ENCODE measurements at regions not wholly inside any gene's neighbourhood (a gene's known extent, or its start where the extent isn't known, plus 50 kb on each side); places are given as distances from the start of the nearest gene placed in this dataset.
A peak's percentile ranks its signal among the peaks of the same experiment; 100 is the strongest.

DNA sequence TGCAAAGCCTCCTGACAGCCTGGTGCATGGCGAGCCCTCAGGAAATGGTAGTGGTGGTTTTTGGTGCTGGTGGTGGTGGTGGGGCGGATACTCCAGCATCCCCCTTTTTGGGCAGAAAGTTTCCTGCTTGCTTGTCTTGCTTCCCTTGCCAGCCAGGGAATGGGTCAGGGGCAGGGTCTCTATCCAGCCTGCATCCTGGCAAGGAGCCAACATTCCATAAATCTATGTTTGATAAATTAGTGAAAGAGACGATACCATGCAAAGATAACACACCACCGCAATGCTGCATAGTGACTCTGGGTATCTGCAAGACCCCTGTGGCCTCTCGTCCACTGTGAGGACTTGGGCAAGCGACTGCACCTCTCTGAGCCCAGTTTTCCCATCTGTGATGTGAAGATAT is 246.2 kb downstream of the LRFN2 start:
- DNase-seq (ENCODE audit: low spot score): no peak

DNA sequence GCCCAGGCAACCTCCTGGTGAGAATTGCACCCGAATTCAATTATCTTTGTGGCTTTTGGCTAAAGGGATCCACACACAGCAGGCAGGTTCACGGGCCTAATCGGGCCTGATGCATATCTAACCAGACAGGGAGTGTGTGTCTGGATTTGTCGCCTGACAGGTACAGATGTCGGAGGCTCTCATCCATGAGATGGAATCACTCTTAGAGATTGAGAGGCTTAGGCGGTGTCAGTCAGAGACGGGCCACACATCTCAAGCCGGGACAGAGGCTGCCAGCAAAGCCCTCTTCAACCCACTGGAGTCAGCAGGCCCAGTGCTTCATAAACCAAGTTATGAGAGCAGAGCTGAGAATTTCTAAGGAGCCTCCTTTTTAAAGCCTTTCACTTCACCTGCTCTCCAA is 247.0 kb downstream of the LRFN2 start:
- DNase-seq (ENCODE audit: low spot score): no peak

DNA sequence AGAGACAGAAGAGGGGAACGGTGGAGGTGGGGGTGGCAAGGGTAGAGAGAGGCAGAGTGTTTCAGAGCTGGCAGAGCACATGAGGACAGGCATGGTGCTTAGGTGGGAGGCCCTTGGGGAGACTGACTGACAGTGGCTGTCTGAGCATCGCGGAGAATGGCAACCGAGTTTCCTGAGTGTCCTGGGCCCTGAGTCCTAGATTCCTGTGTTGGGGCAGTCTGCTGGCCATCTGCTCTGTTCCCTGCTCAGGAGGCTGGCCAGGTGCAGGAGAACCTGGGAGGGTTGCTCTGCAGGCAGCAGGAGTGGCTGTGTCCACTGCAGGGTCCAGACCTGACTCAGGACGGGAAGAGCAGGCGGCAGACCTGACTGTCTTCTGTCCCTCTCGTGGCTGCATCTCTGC is 248.9 kb downstream of the LRFN2 start:
- no peak for DNase-seq (ENCODE audit: low spot score)

DNA sequence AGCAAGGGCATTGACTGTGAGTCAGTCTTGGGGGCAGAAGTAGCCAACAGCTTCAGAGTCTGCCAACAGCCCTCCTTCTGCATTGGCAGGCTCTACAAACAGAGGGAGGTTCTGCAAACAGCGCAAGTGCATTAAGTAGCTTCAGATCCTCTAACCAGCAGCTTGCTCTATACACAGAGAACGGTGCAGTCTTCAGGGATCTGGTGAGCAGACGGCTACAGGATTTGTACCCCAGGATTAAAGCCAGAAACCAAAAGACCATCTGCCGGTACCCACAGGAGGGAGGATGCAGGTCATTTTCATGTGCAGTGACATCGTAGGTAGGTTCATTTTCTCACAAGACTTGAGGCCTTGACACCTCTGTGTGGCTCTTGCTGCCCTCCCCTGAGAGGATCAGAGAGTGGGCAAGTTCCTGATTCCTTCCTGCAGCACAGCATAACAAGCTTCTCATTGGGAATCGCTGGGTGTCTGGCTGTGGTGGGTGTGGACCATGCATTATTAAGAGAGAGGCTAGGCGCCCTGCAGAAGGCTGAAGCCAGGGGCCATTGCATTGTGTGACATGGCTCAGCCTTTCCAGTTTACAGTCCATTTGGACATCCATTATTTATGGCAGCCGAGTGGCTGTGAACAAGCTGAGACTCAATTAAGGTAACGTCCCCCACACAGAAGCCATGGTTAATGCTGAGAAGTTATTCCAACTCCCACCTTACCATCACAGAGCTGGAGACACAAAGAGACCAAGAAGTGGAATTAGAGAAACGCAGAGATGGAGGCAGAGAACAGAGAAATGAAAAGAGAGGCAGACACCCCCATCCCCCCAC is 250.0 kb downstream of the LRFN2 start:
- no peak for DNase-seq (ENCODE audit: low spot score)

DNA sequence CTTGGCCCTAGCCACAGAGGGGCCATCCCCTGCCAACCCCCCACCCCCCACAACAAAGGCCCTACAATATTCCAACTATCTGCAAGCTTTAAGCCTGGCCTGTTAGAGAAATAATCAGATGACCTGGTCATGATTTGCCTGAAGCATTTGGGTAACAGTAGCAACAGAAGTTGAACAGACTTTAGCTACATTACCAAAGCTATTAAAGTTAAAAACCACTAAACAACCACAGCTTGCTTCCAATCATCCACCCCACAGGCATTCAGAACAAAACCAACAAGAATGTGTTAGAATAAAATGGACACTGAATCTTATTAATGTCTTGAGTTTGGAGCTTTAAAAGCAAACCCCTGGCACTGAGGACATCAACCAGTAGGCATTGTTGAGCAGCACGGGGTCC is 250.9 kb downstream of the LRFN2 start:
- no peak for DNase-seq (ENCODE audit: low spot score)

DNA sequence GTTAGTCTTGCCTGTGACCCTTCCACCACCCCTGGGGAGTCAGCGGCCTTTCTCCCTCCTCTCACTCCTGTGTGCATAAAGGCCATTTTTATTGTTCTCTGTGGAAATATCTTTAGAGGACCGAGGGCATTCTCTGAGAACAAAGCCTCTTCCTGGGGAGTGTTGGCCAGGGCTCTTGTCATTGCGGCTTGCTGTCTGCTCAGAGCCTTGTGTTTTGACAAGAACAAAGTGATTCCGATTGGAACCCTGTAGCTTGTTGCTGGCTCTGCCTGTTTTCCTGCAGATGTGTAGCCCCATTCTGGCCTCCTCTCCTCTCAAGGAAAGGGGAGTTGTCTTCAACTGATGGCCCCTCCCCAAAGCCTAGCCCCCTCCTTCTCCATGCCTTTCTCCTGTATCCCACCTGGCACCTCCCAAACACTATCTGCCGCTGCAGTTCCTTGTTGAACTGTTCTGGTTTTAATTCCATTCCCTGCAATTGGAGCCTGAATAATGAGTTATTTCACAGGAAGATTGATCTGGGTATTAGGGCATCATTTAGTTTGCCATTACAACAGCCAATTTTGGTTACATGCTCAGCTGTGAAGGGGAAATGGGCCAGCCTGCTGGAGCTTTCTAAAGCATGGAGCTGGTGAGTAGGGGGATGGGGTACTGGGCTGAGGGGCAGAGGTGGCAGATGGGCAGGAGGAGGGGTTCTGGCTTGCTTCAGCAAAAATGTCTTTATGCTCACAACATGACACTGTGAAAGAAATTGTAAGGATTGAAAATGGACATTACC is 252.5 kb downstream of the LRFN2 start:
- no peak for DNase-seq (ENCODE audit: low spot score)

DNA sequence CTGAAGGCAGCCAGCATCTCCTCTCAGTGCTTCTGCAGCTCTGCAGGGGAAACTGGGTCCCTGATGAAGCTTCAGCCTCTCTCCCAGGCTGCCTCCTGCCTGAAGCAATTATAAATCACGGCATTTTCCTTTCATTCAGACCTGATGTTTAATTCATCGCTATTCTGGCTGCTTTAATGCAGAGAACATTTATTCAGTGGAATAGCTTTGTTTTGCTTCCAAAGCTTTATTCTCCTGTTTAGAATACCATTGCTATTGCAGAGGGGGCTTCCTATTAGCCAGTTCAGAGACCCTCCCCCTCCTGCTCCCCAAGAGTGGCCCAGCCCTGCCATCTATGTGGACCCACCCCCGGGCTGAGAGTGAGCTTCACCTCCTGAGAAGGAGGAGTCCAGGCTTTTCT is 255.6 kb downstream of the LRFN2 start:
- DNase-seq (ENCODE audit: low spot score): no peak

DNA sequence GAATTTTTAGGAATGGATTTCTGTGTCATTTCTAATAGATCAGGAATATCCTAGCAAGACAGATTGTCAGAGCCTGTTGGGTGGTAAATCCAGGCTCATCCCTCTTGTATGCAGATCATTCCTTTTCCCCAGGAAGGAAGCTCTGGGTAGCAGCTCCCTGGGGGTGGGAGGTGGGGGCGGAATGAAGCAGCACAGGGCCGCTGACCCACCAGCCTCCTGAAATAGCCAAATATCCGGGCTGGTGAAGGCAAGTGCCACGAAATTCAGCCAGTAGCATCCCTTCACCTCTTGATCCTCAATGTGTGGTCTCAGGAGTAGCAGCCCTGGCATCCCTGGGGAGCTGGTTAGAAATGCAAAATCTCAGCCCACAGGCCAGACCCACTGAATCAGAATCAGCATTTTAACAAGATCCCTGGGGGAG is 256.9 kb downstream of the LRFN2 start:
- DNase-seq (ENCODE audit: low spot score): no peak

DNA sequence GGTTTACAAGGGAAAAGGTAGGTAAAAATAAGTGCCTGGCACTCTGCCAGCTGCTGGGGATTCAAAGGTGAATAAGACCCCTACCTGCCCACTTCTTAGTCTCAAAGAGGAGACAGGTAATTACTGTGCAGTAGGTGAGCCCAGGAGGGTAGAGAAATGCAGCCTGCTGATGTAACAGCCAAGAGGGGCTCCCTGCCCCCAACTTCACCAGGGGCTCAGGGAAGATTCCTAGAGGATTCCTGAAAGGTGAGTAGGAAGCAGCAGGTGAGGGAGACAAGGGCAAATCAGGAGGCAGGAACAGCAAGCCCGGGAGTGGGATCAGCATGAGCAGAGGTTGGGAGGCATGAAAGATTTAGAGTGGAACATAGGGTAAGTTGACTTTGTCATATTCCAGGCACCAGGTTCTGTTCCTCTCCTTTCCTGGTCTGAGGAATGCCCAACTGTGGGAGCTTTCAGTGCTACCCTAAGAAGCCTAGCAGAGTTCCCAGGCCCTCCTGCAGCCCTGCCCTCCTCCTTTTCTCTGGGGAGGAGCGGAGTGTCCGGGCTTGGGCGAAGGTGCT is 258.1 kb downstream of the LRFN2 start:
- no peak for DNase-seq (ENCODE audit: low spot score)

DNA sequence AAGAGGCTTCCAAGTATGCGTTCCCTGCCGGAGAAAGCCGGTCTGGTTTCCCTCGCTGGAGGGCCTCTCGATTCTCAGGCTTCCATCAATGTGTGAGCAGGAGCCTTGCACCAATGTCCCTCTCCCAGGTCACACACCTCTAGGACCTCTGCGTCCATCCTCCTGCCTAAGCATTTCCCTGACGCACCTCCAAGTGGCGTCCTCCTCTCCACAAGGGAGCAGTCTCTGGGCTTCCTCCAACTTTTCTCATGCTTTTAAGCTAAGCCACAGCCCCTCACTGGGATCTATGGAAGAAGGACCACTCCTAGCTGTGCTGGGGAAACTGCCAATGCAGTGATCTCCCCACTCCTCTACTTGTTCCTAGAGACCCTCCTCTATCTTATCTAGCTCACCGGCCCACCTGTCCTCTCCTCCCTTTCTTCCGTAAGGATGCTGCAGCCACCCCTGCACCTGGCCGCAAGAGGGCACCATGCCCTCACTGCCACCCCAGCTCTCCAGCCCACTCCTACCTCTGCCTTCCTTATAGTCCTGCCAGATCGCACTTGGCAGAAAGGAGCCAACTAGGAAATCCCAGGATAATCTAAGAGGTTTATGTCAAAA is 258.7 kb downstream of the LRFN2 start:
- DNase-seq (ENCODE audit: low spot score): peak; percentile 4

DNA sequence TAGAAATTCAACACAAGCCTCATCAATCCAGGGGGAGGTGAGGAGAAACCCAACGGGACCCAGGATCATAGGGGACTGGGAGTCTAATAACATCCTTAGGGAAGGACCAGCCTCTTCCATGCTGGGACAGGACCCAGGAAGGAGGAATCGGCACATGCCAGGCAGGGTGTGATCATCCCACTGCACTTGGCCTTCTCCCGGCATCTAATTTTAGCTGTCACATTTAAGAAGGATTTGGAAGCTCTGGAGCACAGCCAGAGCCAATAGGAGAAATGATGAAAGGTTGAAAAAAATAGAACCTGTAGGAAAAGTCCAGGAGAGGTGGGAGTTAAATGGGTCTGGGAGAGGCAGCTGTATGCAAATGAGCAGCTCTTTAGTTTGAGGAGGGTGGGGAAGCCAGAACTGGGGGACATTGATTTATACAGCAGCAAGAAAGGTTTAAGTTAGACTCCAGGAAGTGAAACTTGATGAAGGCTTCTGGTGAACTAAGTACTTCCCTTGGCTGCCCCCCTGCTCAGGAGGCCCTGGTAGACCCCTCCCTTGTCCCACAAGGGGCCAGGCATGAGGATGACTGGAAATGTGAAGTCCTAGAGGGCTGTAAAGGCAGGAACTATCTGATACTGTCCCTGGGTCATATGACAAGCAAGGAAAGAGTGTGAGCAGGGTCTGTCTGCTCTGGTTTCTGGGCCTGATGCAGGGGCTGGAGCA is 260.3 kb downstream of the LRFN2 start:
- no peak for DNase-seq (ENCODE audit: low spot score)

DNA sequence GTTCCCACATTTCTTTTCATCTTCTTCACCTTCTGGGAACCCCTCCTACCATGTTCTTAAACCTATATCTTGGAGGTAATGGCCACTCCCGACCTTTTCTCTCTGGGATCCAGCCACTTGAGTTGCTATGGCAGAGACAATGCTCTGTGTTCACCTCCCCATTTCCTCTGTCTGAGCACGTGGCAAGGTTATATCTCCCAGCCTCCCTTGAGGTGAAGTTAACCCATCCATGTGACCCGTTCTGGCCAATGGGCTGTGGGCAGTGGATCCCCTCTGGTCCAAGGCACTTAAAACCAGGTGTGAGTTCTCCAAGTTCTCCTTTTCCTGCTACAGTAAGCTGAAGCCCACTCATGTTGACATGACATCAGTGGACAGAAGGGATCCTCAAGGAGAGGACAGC is 261.4 kb downstream of the LRFN2 start:
- DNase-seq (ENCODE audit: low spot score): no peak

DNA sequence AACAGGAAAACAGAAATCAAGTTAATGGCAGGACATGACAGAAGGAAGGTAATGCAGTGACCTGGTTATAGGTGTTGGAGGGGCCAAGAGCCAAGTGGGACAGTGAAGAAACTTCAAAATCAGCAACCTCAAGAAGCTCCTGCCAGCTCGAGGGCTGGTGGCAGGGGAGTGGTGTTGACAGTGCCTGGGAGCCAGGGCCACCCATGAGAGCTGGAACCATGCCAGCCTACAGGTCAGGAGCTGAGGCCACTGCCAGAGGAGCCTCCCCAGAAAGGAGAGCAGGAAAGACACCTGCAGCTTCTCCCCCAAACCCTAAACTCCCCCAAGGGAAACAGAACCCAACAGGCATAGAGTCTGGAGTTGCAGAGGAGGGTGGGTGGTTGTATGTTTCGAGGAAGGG is 262.1 kb downstream of the LRFN2 start:
- no peak for DNase-seq (ENCODE audit: low spot score)

DNA sequence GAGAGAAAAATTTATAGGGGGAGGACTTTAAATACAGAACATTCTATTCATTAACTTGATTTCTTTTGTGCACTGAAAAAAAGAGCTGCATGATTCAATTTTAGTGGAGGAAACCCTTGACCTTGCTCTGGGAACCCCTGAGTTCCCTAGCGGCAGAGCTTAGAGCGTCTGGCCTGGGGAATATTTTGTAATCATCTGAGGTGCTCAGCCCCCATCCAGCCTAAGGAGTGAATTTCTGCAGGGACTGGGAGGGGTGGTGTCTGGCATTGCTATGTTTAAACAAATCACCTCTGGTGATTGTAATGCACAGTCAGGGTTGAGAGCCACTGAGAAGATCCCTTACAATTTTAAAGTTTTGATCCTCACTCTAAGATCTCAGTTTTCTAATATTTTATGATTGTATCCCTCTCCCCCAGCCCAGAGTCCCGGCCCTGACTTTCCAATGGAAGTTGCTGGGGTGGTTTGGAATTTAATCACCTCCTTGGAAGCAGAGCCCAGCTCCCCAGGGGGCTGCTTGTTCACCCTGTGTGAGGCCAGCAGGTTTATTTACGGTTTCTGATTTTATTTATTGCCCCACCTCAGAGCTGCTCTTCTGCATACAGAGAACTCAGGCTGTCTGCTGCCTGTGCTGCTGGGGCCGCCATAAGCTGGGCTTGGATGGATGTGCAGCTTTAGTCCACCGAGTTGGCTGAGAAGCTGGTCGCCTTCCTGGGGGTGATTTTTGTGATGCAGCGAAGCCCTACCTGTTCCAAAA is 263.1 kb downstream of the LRFN2 start:
- DNase-seq (ENCODE audit: low spot score): no peak

DNA sequence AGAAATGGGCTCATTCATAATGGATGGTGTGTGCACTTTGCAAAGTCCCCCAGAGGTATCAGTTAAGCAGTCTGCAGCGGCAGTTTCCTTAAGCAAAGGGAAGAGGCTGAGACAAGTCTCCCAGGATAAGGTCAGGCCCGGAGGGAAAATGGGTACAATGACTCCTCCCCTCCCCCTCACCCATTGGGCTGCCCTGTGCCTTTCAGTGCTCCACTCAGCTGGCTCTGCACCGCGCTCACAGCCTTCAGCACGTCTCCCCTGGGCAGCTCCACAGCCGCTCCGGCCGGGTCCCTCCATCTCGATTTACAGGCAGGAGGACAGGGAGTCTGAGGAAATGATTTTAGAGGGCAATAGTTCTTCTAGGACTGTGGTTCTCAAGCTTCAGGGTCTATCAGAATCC is 264.8 kb downstream of the LRFN2 start:
- no peak for DNase-seq (ENCODE audit: low spot score)

DNA sequence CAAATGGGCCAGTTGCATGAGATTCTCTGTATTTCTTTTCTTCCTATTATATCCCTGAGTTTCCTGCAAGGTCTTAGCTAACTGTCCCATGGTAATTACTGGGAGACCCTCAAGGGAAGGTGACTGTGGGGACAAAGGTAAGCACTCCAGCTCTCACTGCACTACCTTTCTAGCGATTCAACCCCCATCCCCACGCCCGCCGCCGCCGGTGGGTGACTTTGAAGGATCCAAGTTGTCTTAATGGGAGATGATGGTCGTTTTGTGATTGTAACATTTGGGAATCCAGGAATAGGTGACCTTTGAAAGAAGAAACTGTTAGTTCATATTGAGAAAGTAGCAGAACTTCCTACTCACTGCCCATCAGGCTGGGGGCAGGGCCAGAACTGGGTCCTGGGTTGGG is 265.5 kb downstream of the LRFN2 start:
- DNase-seq (ENCODE audit: low spot score): no peak

DNA sequence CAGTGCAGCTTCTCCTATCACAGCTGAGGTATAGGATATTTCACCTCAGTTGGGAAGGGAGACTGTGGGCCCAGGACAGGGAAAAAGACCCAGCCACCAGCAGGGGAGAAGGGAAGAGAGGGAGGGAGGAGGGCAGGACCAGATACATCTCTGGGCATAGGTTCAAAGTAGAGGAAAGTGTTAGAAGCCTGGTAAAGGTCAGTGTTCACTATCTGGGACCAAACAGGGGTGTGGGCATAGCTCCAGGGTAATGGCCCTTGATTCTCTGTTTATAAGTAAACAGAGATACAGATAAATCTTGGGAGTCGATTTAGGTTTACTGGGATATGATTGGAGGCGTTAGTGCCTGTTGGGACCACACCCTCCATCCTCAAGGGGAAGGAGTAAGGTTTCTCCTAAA is 266.2 kb downstream of the LRFN2 start:
- no peak for DNase-seq (ENCODE audit: low spot score)

DNA sequence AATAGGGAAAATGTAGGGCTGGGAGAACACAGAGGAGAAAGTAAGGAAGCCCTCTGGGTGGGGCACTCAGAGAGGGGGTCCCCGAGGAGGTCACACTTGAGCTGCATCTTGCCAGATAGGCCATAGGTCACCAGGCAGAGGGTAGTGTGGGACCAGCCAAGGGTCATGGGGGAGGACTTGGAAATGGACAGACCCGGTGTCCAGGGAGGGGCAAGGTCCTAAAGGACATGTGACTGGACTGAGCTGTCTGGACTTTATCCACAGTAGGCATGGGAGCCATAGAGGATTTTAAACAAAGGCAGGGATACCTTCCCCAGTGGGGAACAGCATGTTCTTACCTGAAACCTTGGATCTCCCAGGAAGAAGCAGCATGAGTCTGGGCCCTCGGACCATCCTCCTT is 266.7 kb downstream of the LRFN2 start:
- no peak for DNase-seq (ENCODE audit: low spot score)

DNA sequence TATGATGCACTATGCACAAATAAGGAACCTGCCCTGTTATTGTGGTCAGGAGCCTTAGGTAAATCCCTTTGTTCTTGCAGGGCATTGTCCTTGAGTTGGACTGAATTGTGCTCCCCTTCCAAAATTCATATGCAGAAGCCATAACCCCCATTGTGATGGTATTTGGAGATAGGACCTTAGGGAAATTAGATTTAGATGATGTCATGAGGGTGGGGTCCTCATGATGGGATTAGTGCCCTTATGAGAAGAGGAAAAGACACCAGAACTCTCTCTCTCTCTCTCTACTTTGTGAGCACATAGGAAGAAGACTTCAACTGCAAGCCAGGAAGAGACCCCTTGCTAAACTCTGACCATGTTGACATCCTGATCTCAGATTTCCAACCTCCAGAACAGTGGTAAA is 268.0 kb downstream of the LRFN2 start:
- no peak for DNase-seq (ENCODE audit: low spot score)

DNA sequence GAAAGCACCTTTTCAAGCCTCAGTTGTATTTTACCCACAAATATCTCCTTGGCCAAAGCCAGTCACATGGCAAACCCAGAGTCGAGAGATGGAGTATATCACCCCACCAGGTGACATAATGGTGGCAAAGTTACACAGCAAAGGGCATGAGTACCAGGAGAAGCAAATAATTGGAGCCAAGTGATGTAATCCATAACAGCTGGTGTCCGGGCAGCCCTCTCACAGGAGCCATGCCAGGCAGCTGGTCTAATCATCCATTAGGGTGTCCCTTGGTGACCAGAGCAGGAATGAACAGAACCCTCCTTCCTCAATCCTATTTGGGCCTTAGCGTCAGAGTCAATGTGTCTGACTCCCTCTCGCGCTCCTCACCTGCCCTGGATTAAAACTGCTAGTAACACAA is 272.1 kb downstream of the LRFN2 start:
- no peak for DNase-seq (ENCODE audit: low spot score)

DNA sequence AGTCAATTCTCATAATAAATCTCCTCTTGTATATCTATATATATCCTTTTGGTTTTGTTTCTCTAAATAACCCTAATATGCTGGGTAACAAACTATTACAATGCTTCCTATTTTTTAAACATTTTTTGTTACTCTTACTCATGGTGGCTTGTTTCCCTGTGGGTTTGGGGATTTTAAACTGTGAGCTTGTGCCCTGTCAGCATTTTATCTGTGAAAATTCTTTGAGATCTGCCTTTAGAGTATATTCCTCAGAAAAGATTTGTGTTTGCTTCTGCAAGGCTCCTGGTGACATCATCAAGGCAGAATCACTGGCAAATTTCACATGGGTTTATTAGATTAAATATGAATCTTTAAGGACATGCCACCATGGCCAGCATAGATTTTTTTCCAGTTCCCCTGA is 273.6 kb downstream of the LRFN2 start:
- no peak for DNase-seq (ENCODE audit: low spot score)

All from hematopoietic multipotent progenitor cell treated with erythropoietin and hydrocortisone succinate and interleukin-3 and kit ligand, for 17 days (in vitro differentiated cells).